22Rv1 (cell line): ENCODE measurements at regions not wholly inside any gene's neighbourhood (a gene's known extent, or its start where the extent isn't known, plus 50 kb on each side); places are given as distances from the start of the nearest gene placed in this dataset.

ENCODE experiments used
- ZFX ChIP-seq: fragments of 450-650 bp; IDR thresholded peaks from 2 replicates; pipeline ENCODE4 v1.6.1; 2017; ENCODE audit warnings: antibody characterized with exemption, borderline replicate concordance
- TF ChIP-seq, protein P1 (sequence below): fragments of 450-650 bp; IDR thresholded peaks from 2 replicates; pipeline ENCODE4 v1.5.1; 2017; ENCODE audit warnings: mild to moderate bottlenecking

DNA sequence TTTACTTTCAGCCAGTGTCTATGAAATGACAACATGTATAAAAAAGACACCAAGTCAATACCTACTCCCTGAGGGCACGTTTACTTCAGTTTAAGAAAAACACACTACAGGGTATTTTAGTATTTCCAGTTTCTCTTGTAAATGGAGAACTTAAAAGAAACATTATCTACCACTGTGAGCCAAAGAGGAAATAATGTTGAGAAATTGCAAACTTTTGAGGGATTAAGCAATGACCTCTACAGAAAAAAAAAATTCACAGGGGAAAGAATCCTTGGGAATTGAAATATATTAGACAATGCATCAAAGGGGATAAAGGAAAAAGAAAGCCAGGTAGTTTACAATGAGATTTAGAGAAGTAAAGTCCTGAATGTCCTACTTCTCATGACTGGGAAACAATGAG, 126.0 kb downstream of the KCNJ2 start:
- TF ChIP-seq, protein P1, sequence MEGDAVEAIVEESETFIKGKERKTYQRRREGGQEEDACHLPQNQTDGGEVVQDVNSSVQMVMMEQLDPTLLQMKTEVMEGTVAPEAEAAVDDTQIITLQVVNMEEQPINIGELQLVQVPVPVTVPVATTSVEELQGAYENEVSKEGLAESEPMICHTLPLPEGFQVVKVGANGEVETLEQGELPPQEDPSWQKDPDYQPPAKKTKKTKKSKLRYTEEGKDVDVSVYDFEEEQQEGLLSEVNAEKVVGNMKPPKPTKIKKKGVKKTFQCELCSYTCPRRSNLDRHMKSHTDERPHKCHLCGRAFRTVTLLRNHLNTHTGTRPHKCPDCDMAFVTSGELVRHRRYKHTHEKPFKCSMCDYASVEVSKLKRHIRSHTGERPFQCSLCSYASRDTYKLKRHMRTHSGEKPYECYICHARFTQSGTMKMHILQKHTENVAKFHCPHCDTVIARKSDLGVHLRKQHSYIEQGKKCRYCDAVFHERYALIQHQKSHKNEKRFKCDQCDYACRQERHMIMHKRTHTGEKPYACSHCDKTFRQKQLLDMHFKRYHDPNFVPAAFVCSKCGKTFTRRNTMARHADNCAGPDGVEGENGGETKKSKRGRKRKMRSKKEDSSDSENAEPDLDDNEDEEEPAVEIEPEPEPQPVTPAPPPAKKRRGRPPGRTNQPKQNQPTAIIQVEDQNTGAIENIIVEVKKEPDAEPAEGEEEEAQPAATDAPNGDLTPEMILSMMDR: no peak
- no peak for TF ChIP-seq ZFX
